Naive thymus-derived CD4-positive, alpha-beta T cell (primary cell): ENCODE measurements at regions not wholly inside any gene's neighbourhood (a gene's known extent, or its start where the extent isn't known, plus 50 kb on each side); places are given as distances from the start of the nearest gene placed in this dataset.

ENCODE experiments used
- ATAC-seq: fragments of 150-1000 bp; cut with Tn5 transposase; 2 replicates; pipeline ENCODE4 v1.10.0; 2021; ENCODE audit warnings: mild to moderate bottlenecking, moderate library complexity
- CTCF ChIA-PET: fragments of 350-600 bp; sonication (Branson Sonifier 250); formaldehyde crosslinking; loops from one replicate; lab custom pipeline; 2021; ENCODE audit warnings: antibody characterized with exemption; lab: Charles Lee
- POLR2A ChIA-PET: fragments of 350-600 bp; sonication (Branson Sonifier 250); formaldehyde crosslinking; loops from one replicate; lab custom pipeline; 2021; ENCODE audit warnings: antibody characterized with exemption, inconsistent platforms; lab: Charles Lee
- DNase-seq, 9 donors: peaks; one replicate each; pipeline versions ENCODE4 v3.0.0 to v3.0.0-alpha.2; 2020 to 2022; ENCODE audit warnings: mixed read lengths in 1 of 9
- H3K27ac ChIP-seq: one replicate; pipeline ENCODE4 v1.7.0; 2013; ENCODE audit warnings: mild to moderate bottlenecking, low read depth, low read length, moderate library complexity
- H3K27me3 ChIP-seq, 2 donors: one replicate each; pipeline ENCODE4 v1.7.0; 2013; ENCODE audit warnings: low read length in 2 of 2, mild to moderate bottlenecking in 2 of 2, moderate library complexity in 2 of 2; ENCODE audit not compliant: control insufficient read depth in 2 of 2, insufficient read depth in 2 of 2
- H3K36me3 ChIP-seq, 3 experiments: 1 replicate in 2 of 3; 2 replicates in 1 of 3; pipeline ENCODE4 v1.7.0; 2013; ENCODE audit warnings: low read length in 3 of 3, mild to moderate bottlenecking in 3 of 3, moderate library complexity in 1 of 3; ENCODE audit not compliant: insufficient read depth in 3 of 3, control insufficient read depth in 2 of 3
- H3K4me1 ChIP-seq, 2 donors: one replicate each; pipeline ENCODE4 v1.7.0; 2013; ENCODE audit warnings: low read length in 2 of 2, mild to moderate bottlenecking in 2 of 2, moderate library complexity in 1 of 2; ENCODE audit not compliant: control insufficient read depth in 2 of 2, insufficient read depth in 2 of 2
- H3K4me3 ChIP-seq: 2 replicates; pipeline ENCODE4 v1.7.0; 2013; ENCODE audit warnings: mild to moderate bottlenecking, low read length
- H3K9me3 ChIP-seq, 3 experiments: 1 replicate in 2 of 3; 2 replicates in 1 of 3; pipeline ENCODE4 v1.7.0; 2013; ENCODE audit warnings: low read length in 3 of 3; ENCODE audit not compliant: control insufficient read depth in 2 of 3
- H3K27ac Mint-ChIP-seq, 9 donors: one replicate each; pipeline ENCODE4 v1.8.0; 2020 to 2022; ENCODE audit warnings: mixed read lengths in 9 of 9, mild to moderate bottlenecking in 8 of 9, moderate library complexity in 5 of 9, inconsistent platforms in 2 of 9
- H3K27me3 Mint-ChIP-seq, 5 donors: one replicate each; pipeline ENCODE4 v1.8.0; 2021 to 2022; ENCODE audit warnings: mixed read lengths in 5 of 5, mild to moderate bottlenecking in 1 of 5
- H3K36me3 Mint-ChIP-seq, 5 donors: one replicate each; pipeline ENCODE4 v1.8.0; 2020 to 2022; ENCODE audit warnings: mixed read lengths in 5 of 5, mild to moderate bottlenecking in 3 of 5, inconsistent platforms in 1 of 5
- H3K4me1 Mint-ChIP-seq, 7 donors: one replicate each; pipeline ENCODE4 v1.8.0; 2020 to 2022; ENCODE audit warnings: mixed read lengths in 7 of 7, mild to moderate bottlenecking in 3 of 7, inconsistent platforms in 1 of 7
- H3K4me3 Mint-ChIP-seq, 10 donors: one replicate each; pipeline ENCODE4 v1.8.0; 2020 to 2022; ENCODE audit warnings: mild to moderate bottlenecking in 10 of 10, mixed read lengths in 10 of 10, moderate library complexity in 6 of 10, inconsistent platforms in 2 of 10
- H3K9me3 Mint-ChIP-seq, 11 donors: one replicate each; pipeline ENCODE4 v1.8.0; 2020 to 2022; ENCODE audit warnings: mixed read lengths in 11 of 11, mild to moderate bottlenecking in 4 of 11, inconsistent platforms in 1 of 11, moderate library complexity in 1 of 11
- intact Hi-C, 2 donors: fragments of 100-400 bp; cut with micrococcal nuclease; formaldehyde crosslinking; loops; one replicate each; pipeline ENCODE4 v1.15.1; 2023

GRCh38 chr18:46264255-46264654 lies 160.1 kb downstream of the HAUS1 start:
- Mint-ChIP-seq H3K4me1 (peaks cover 10 to 75% (median 22%) of the 10 kb centered on the region in 7 donors), H3K4me3 (no peak overlapping the region), H3K27me3 (no peaks in the 10 kb centered on the region), H3K36me3 (peaks cover 0 to 74% (median 35%) of the 10 kb centered on the region in 5 donors), H3K27ac (peak overlapping the region in 1 of 9 donors; percentile 50), H3K9me3 (no peaks in the 10 kb centered on the region)
- Histone ChIP-seq H3K4me1 (no peaks in the 10 kb centered on the region), H3K4me3 (no peak overlapping the region), H3K36me3 (peaks cover 3 to 25% (median 15%) of the 10 kb centered on the region in 3 experiments), H3K27ac (no peak overlapping the region), H3K27me3 (no peaks in the 10 kb centered on the region), H3K9me3 (no peaks in the 10 kb centered on the region)
- ChIA-PET CTCF (no interaction called here), POLR2A (no interaction called here)
- intact Hi-C loops: loop anchor here in 1 of 2 donors (1.0 kb wide), 1 partner anchor 14 kb away; no protein-coding TSS in a partner anchor
- DNase-seq (peak in 2 of 9 donors; percentile 26 to 27), ATAC-seq (peak; percentile 54)

GRCh38 chr18:46265196-46266156 lies 161.3 kb downstream of the HAUS1 start:
- CTCF ChIA-PET: no interaction called here
- ATAC-seq (no peak), DNase-seq (no peak)
- peaks cover 0 to 67% (median 30%) of the 10 kb centered on the region in 5 donors for H3K36me3 Mint-ChIP-seq
- Histone ChIP-seq H3K36me3 (peaks cover 3 to 25% (median 15%) of the 10 kb centered on the region in 3 experiments), H3K9me3 (no peaks in the 10 kb centered on the region), H3K27me3 (no peaks in the 10 kb centered on the region), H3K4me3 (no peak overlapping the region), H3K27ac (no peak overlapping the region), H3K4me1 (no peaks in the 10 kb centered on the region)
- POLR2A ChIA-PET: no interaction called here
- intact Hi-C loops: no loop called here
- peak overlapping the region in 2 of 9 donors; percentile 7 to 17 for H3K27ac Mint-ChIP-seq
- H3K9me3 Mint-ChIP-seq: no peaks in the 10 kb centered on the region
- H3K4me3 Mint-ChIP-seq: no peak overlapping the region
- H3K27me3 Mint-ChIP-seq: no peaks in the 10 kb centered on the region
- H3K4me1 Mint-ChIP-seq: peaks cover 4 to 71% (median 13%) of the 10 kb centered on the region in 7 donors

GRCh38 chr18:46266473-46266872 lies 162.3 kb downstream of the HAUS1 start:
- ChIA-PET POLR2A (no interaction called here), CTCF (no interaction called here)
- Mint-ChIP-seq H3K27me3 (no peaks in the 10 kb centered on the region), H3K27ac (no peak overlapping the region), H3K4me3 (no peak overlapping the region), H3K4me1 (peaks cover 0 to 61% (median 9%) of the 10 kb centered on the region in 7 donors), H3K36me3 (peaks cover 0 to 62% (median 30%) of the 10 kb centered on the region in 5 donors), H3K9me3 (no peaks in the 10 kb centered on the region)
- ATAC-seq (no peak), DNase-seq (no peak)
- intact Hi-C loops: no loop called here
- Histone ChIP-seq H3K4me3 (no peak overlapping the region), H3K27me3 (no peaks in the 10 kb centered on the region), H3K27ac (no peak overlapping the region), H3K36me3 (peaks cover 3 to 28% (median 15%) of the 10 kb centered on the region in 3 experiments), H3K9me3 (no peaks in the 10 kb centered on the region), H3K4me1 (no peaks in the 10 kb centered on the region)

GRCh38 chr18:46268671-46269070 lies 164.5 kb downstream of the HAUS1 start:
- no peak overlapping the region for H3K27ac ChIP-seq
- POLR2A ChIA-PET: no interaction called here
- H3K27ac Mint-ChIP-seq: peak overlapping the region in 4 of 9 donors; percentile 7 to 51 (median 42)
- DNase-seq: no peak
- H3K9me3 Mint-ChIP-seq: no peaks in the 10 kb centered on the region
- peaks cover 3 to 18% (median 6%) of the 10 kb centered on the region in 3 experiments for H3K36me3 ChIP-seq
- no peak for ATAC-seq
- CTCF ChIA-PET: interaction anchor here (0.6 kb wide), 1 partner anchor 214 kb away, joined by 3 read pairs; no protein-coding TSS in a partner anchor
- intact Hi-C loops: no loop called here
- H3K9me3 ChIP-seq: no peaks in the 10 kb centered on the region
- peaks cover 0 to 45% (median 9%) of the 10 kb centered on the region in 7 donors for H3K4me1 Mint-ChIP-seq
- H3K36me3 Mint-ChIP-seq: peaks cover 0 to 42% (median 23%) of the 10 kb centered on the region in 5 donors
- no peaks in the 10 kb centered on the region for H3K27me3 Mint-ChIP-seq
- H3K27me3 ChIP-seq: no peaks in the 10 kb centered on the region
- H3K4me1 ChIP-seq: no peaks in the 10 kb centered on the region
- H3K4me3 Mint-ChIP-seq: peak overlapping the region in 1 of 10 donors; percentile 29
- no peak overlapping the region for H3K4me3 ChIP-seq

GRCh38 chr18:46269275-46269674 lies 165.1 kb downstream of the HAUS1 start:
- H3K4me1 ChIP-seq: no peaks in the 10 kb centered on the region
- no peaks in the 10 kb centered on the region for H3K27me3 ChIP-seq
- no peak overlapping the region for H3K4me3 ChIP-seq
- H3K27ac ChIP-seq: no peak overlapping the region
- no peak for DNase-seq
- H3K27ac Mint-ChIP-seq: peak overlapping the region in 1 of 9 donors; percentile 47
- no peak for ATAC-seq
- CTCF ChIA-PET: interaction anchor here (0.6 kb wide), 1 partner anchor 213 kb away, joined by 3 read pairs; no protein-coding TSS in a partner anchor
- intact Hi-C loops: no loop called here
- peaks cover 0 to 12% (median 0%) of the 10 kb centered on the region in 3 experiments for H3K36me3 ChIP-seq
- H3K9me3 ChIP-seq: no peaks in the 10 kb centered on the region
- no peaks in the 10 kb centered on the region for H3K9me3 Mint-ChIP-seq
- H3K4me1 Mint-ChIP-seq: peaks cover 0 to 41% (median 7%) of the 10 kb centered on the region in 7 donors
- H3K36me3 Mint-ChIP-seq: peaks cover 0 to 39% (median 18%) of the 10 kb centered on the region in 5 donors
- POLR2A ChIA-PET: no interaction called here
- H3K4me3 Mint-ChIP-seq: peak overlapping the region in 1 of 10 donors; percentile 39
- no peaks in the 10 kb centered on the region for H3K27me3 Mint-ChIP-seq

GRCh38 chr18:46271488-46271887 lies 167.3 kb downstream of the HAUS1 start:
- H3K27me3 Mint-ChIP-seq: no peaks in the 10 kb centered on the region
- CTCF ChIA-PET: no interaction called here

More at GRCh38 chr18:46271488-46271887, 167.3 kb downstream of the HAUS1 start:
- intact Hi-C loops: no loop called here
- no peak for ATAC-seq
- peaks cover 0 to 2% (median 0%) of the 10 kb centered on the region in 3 experiments for H3K36me3 ChIP-seq
- H3K27ac Mint-ChIP-seq: peak overlapping the region in 1 of 9 donors; percentile 61
- no peak overlapping the region for H3K27ac ChIP-seq
- H3K4me1 Mint-ChIP-seq: peaks cover 0 to 28% (median 15%) of the 10 kb centered on the region in 7 donors
- H3K4me3 ChIP-seq: no peak overlapping the region
- H3K4me1 ChIP-seq: no peaks in the 10 kb centered on the region
- no peaks in the 10 kb centered on the region for H3K9me3 ChIP-seq
- no peak for DNase-seq
- H3K4me3 Mint-ChIP-seq: no peak overlapping the region
- H3K36me3 Mint-ChIP-seq: peaks cover 0 to 27% (median 8%) of the 10 kb centered on the region in 5 donors
- no peaks in the 10 kb centered on the region for H3K27me3 ChIP-seq
- POLR2A ChIA-PET: no interaction called here
- H3K9me3 Mint-ChIP-seq: no peaks in the 10 kb centered on the region
